ENCODE measurements at regions not wholly inside any gene's neighbourhood (a gene's known extent, or its start where the extent isn't known, plus 50 kb on each side); places are given as distances from the start of the nearest gene placed in this dataset.

- TF ChIP-seq, protein P1, sequence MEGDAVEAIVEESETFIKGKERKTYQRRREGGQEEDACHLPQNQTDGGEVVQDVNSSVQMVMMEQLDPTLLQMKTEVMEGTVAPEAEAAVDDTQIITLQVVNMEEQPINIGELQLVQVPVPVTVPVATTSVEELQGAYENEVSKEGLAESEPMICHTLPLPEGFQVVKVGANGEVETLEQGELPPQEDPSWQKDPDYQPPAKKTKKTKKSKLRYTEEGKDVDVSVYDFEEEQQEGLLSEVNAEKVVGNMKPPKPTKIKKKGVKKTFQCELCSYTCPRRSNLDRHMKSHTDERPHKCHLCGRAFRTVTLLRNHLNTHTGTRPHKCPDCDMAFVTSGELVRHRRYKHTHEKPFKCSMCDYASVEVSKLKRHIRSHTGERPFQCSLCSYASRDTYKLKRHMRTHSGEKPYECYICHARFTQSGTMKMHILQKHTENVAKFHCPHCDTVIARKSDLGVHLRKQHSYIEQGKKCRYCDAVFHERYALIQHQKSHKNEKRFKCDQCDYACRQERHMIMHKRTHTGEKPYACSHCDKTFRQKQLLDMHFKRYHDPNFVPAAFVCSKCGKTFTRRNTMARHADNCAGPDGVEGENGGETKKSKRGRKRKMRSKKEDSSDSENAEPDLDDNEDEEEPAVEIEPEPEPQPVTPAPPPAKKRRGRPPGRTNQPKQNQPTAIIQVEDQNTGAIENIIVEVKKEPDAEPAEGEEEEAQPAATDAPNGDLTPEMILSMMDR (conservative IDR thresholded peaks at IDR 0.05; ENCODE audit: low read depth in 2 of 2): peak in 1 of 2 experiments; percentile 52; a peak in 2 of 4 replicates
- TF ChIP-seq POLR2AphosphoS5 (IDR thresholded peaks at IDR 0.05; ENCODE audit: low read depth): no peak
- TF ChIP-seq EZH2 (IDR thresholded peaks at IDR 0.05; ENCODE audit: low read depth, unreplicated experiment): no peak
- TF ChIP-seq JUNB (IDR thresholded peaks at IDR 0.05; ENCODE audit: unreplicated experiment): no peak
- TF ChIP-seq REST (IDR thresholded peaks at IDR 0.05; ENCODE audit: unreplicated experiment): no peak
Observed at GRCh38 chr6:101069191-101069795, 188.2 kb upstream of the ASCC3 start.
